Vagina (tissue), 2 donors: ENCODE measurements at regions not wholly inside any gene's neighbourhood (a gene's known extent, or its start where the extent isn't known, plus 50 kb on each side); places are given as distances from the start of the nearest gene placed in this dataset.

Experiments
- CTCF ChIP-seq, 3 experiments: fragments of 450-650 bp in 2 of 3; fragments of 200-600 bp in 1 of 3; sonication (generic) in 1 of 3; IDR thresholded peaks; one replicate each; pipeline ENCODE4 v1.5.1; 2017 to 2019; ENCODE audit warnings: antibody characterized with exemption in 3 of 3, mild to moderate bottlenecking in 2 of 3, moderate library complexity in 2 of 3
- POLR2A ChIP-seq, 2 donors: fragments of 450-650 bp; IDR thresholded peaks; one replicate each; pipeline ENCODE4 v1.6.1; 2017; ENCODE audit warnings: antibody characterized with exemption in 2 of 2, mild to moderate bottlenecking in 2 of 2, moderate library complexity in 2 of 2
- POLR2AphosphoS5 ChIP-seq, 2 donors: sonication (generic); formaldehyde crosslinking; IDR thresholded peaks; one replicate each; pipeline ENCODE4 v1.9.0; 2017; ENCODE audit warnings: antibody characterized with exemption in 2 of 2, mild to moderate bottlenecking in 2 of 2, low read depth in 1 of 2; ENCODE audit not compliant: insufficient read depth in 1 of 2

GRCh38 chr7:47681249-47681810, 99.4 kb upstream of the TNS3 start:
- TF ChIP-seq CTCF (IDR thresholded peaks at IDR 0.05), result no peak
- no peak for TF ChIP-seq POLR2A (IDR thresholded peaks at IDR 0.05)
- no peak for TF ChIP-seq POLR2AphosphoS5 (IDR thresholded peaks at IDR 0.05; ENCODE audit: insufficient read depth in 1 of 2, low read depth in 1 of 2)
